Germinal center (tissue), 1 donor: ENCODE measurements at regions not wholly inside any gene's neighbourhood (a gene's known extent, or its start where the extent isn't known, plus 50 kb on each side); places are given as distances from the start of the nearest gene placed in this dataset.
A peak's percentile ranks its signal among the peaks of the same experiment; 100 is the strongest.
"Not testable (repeated sequence)": the region's sequence is repeated elsewhere in the genome, so short reads cannot be mapped to it uniquely, and the experiment has no call there.

Experiments used
- DNase-seq: peaks from one replicate; pipeline ENCODE4 v3.0.0; 2012; ENCODE audit warnings: mixed read lengths, low spot score

- no peak for DNase-seq
Observed at GRCh38 chr16:48057048-48057447, 98.7 kb downstream of the ABCC12 start.

- DNase-seq = peak; percentile 41
Observed at GRCh38 chr16:48054881-48055601, 100.8 kb downstream of the ABCC12 start.

DNA sequence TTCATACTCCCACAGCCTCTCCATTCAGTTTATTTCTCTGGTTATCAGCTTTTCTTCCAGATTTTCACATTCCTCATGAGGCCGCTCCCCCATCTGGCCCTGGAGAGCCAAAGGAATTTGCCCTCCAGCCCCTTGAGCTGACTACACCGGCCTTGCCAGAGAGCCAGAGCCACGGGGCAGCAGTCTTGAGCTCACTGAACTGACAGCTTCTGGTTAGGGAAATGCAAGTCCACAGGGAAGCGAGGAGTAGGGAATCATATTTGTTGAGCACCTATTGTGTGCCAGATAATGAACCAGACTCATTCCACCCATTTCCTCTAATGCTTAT, 102.4 kb downstream of the ABCC12 start:
- DNase-seq = no peak

- DNase-seq = no peak
Observed at GRCh38 chr16:48052731-48053417, 102.9 kb downstream of the ABCC12 start.

GRCh38 chr16:48050871-48051270, 104.9 kb downstream of the ABCC12 start:
- DNase-seq = no peak

- DNase-seq = no peak
Observed at GRCh38 chr16:48049847-48050246, 105.9 kb downstream of the ABCC12 start.

- no peak for DNase-seq
Observed at GRCh38 chr16:48047720-48048119, 108.1 kb downstream of the ABCC12 start.

- no peak for DNase-seq
Observed at GRCh38 chr16:48047241-48047640, 108.6 kb downstream of the ABCC12 start.

- no peak for DNase-seq
Observed at GRCh38 chr16:48044117-48044516, 111.7 kb downstream of the ABCC12 start.

DNA sequence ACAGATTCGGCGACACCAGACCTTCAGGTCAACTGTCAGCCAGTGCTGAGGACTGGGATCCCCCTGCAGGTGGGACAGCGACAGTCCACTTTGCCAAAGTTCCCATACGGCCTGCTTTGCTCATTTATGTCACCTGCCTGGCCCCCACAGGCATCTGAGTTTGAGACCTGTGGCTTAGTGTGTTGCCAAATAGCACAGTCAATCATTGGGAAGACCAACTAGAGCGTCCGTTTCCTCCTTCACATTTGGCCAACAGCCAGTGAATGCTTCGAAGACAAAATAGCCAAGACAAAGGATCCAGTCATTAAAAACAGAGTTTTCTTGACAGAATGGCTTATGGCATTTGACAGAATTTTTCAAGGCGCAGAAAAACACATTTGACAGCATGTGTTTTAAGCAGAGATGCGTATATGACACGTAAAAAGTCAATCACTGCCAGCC, 113.8 kb downstream of the ABCC12 start:
- DNase-seq = no peak

GRCh38 chr16:48035142-48035541, 120.7 kb downstream of the ABCC12 start:
- no peak for DNase-seq

- no peak for DNase-seq
Observed at GRCh38 chr16:48030926-48031325, 124.9 kb downstream of the ABCC12 start.

- no peak for DNase-seq
Observed at GRCh38 chr16:48029768-48030167, 126.0 kb downstream of the ABCC12 start.

GRCh38 chr16:48025359-48025758, 130.4 kb downstream of the ABCC12 start:
- DNase-seq = no peak

DNA sequence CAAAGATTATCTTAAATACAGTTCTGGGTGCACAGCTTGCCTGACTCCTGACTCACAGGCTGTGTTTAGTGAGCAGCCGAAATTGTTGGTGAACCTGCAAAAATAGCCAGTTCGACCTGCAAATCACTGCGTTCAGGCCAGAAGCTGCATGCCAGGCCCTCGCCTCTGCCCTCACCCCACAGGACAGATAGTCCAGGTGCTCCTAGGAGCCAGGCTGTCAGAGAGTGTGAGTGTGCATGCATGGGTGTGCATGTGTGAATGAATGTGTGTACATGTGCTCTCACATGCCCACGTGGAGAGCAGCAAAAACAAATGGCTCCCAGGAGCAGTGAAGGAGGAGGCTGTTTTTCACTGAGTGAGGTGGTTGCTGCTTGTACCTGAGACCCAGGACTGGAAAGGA, 131.8 kb downstream of the ABCC12 start:
- DNase-seq = no peak

- no peak for DNase-seq
Observed at GRCh38 chr16:48022496-48022895, 133.3 kb downstream of the ABCC12 start.

GRCh38 chr16:48020617-48021016, 135.2 kb downstream of the ABCC12 start:
- not testable (repeated sequence) for DNase-seq

GRCh38 chr16:48014349-48015135, 141.3 kb downstream of the ABCC12 start:
- DNase-seq = no peak

DNA sequence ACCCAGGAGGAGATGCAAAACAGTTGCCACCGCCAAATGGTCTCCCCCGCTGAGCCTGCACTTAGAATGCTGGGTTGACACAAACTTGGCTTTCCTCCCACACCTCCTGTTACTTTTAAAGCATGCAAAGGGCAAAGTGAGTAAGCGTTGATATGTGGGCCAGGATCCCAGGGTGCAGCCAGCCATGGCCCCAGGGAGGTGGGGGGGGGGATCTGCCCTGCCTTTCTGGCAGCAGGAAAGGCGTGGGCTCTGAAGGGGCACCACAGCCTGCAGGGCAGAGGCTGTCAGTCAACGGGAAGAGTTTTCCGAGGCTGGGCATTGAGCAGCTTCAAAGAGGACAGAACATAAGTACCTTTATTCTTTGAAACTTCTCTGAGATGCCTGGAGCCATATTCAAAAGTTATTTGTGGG, 142.3 kb downstream of the ABCC12 start:
- no peak for DNase-seq

GRCh38 chr16:48011878-48012658, 143.7 kb downstream of the ABCC12 start:
- DNase-seq = no peak

DNA sequence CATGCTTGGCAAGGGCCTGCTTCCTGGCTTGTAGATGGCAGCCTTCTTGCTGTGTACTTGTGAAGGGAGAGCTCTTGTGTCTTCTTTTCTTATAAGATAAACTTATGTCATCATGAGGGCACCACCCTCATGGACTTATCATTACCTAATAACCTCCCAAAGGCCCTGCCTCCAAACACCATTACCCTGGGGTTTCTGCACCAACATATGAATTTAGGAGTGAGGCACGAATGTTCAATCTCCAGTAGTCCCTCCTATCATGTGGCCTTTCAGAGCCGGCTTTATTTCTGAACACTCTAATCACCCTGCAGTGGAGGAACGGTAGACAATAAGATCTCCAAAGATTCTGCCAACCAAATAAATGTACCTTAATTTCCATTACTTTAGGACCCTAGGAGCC, 144.3 kb downstream of the ABCC12 start:
- DNase-seq = no peak

DNA sequence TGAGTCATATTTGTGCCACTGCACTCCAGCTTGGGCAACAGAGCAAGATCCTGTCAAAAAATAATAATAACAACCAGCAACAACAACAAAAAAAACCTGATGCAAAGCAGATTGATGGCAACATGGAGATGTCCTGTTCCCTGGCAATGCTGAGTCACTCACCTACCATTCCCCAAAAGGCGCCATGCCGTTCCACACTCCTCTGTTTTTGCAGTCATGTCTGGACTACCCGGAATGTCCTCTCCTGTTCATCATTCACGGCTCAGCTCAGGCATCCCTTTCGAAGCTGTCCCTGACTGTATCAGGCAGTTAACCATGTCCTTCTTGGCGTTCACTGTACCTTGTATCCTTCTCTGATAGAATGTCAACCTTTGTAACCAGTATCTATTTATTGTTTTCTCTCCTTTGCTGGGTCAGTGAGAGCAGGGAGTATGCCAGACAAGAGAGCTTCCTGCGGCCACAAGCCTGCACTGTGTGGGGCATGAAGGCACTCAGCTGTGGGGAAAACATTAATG, 147.7 kb downstream of the ABCC12 start:
- no peak for DNase-seq
